ENCODE measurements at regions not wholly inside any gene's neighbourhood (a gene's known extent, or its start where the extent isn't known, plus 50 kb on each side); places are given as distances from the start of the nearest gene placed in this dataset.
"Not testable (repeated sequence)": the region's sequence is repeated elsewhere in the genome, so short reads cannot be mapped to it uniquely, and the experiment has no call there.

DNA sequence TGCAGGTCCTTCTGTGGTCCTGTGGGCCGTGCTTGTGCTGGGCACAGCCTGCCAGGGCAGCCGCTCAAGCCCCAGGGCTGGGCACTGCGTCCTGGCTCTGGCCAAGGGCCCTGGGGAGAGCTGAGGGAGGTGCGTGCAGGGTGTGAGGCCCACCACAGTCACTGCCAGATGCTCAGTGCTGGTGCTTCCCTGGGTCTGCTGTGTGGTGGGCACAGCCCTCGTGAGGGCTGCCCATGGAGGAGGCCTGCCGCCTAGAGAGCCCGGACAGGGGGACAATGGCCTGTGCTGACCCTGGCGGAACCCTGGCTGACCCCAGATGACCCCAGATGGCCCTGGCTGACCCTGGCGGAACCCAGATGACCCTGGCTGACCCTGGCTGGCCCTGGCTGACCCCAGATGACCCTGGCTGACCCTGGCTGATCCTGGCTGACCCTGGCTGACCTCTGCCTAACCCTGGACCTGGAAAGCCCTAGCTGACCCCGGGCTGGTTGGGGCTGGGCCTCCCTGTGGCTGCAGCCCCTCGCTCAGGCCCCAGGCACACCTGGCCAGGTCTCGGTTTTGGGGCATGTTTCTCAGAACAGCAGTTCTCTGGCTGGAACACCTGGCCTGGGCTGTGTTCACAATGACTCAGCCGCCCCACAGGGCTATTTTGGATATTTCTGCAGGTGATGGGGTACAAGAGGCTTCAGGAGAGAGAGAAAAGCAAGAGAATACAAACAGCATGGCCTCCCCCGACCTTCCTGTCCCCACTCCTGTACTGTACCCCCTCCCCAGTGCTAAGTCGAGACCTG is 55.4 kb downstream of the TMEM121 start:
- DNase-seq: no peak

DNA sequence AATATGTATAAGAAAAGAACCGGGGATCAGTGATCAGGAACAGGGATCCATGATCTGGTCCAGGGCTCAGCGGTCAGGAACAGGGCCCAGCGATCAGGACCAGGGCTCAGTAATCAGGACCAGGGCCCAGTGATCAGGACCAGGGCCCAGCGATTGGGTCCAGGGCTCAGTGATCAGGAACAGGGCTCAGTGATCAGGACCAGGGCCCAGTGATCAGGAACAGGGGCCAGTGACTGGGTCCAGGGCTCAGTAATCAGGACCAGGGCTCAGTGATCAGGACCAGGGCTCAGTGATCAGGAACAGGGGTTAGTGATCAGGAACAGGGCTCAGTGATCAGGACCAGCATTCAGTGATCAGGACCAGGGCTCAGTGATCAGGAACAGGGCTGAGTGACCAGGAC is 56.3 kb downstream of the TMEM121 start:
- DNase-seq: no peak

DNA sequence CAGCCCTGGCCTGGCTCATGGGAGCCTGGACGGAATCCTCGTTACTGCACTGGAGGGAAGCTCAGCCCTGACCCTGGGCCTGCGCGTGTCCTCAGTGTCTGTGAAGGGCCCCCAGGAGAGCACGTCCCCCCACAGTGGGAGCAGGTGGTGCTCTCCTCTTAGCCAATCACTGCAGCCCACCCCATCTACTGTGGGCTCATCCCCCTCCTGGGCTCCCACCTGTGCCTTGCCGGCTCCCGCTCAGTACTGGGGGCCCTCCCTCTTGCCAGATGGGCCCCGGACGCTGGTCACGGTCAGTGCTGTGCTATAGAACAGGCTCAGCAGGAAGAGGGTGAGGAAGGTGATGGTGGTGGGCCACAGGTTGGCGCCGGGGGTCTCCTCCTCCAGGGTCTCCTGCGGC is 57.5 kb downstream of the TMEM121 start:
- not testable (repeated sequence) for DNase-seq

DNA sequence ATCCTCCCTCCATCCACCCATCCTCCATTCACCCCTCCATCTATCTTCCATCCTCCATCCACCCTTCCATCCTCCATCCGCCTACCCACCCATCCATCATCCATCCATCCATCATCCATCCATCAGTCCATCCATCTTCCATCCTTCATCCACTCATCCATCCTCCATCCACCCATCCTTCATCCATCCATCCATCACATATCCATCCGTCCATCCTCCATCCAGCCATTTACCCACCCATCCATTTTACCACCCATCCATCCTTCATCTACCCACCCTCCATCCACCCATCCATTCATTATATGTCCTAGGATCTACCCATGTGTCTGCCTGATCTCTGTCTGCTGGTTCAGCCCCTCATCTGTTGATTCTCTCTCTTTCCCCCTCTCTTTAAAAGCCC is 58.9 kb downstream of the TMEM121 start:
- DNase-seq: not testable (repeated sequence)

DNA sequence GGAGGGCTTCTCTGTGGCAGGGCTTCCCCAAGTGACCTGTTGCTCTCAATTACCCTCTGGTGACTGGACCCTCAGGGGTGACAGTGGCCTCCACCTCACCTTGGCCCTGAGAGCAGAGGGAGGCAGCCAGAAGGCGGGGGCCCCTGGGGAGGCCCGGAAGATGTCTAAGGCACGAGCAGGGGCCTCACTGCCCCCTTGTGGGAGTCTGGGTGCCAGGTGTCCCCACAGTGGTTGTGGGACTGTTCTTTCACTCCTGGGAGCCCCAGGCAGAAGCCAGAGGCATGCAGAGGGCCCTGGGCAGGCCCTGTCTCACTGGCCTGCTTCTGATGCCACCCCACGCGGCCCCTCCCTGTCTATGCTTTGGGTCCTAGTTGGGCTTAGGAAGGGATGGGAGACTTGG is 59.3 kb downstream of the TMEM121 start:
- not testable (repeated sequence) for DNase-seq

DNA sequence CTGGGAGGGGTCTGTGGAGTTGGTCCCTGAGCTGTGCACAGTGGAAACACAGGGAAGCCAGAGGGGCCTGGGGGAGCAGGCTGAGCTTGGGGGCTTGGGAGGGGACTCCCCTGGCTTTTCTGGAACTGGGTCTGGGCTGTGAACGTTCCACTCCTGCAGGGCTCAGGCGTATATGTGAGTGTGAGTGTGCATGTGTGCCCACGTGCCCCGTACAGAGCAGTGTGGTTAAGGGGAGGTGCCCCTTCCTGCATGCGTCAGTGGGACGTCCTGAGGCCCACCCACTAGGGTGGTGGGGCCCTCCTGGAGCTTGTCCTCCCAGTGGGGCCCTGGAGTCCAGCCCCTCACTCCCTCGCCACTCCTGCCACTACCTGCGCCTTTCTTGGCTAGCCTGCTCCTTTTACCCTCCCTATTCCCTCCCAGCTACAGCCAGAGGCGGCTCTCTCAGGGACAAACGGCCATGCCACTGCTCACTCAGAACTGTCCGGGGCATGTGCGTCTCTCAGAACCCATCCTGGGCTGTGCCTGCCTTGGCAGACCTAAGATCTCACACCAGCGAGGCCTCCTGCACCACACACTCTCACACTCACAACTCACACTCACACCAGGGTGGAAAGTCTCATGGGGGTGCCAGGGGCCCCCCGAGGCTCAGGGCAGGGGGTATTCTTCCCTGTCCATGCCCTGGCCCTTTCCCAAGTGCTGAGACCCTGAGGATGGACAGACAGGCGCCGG is 59.9 kb downstream of the TMEM121 start:
- not testable (repeated sequence) for DNase-seq

DNA sequence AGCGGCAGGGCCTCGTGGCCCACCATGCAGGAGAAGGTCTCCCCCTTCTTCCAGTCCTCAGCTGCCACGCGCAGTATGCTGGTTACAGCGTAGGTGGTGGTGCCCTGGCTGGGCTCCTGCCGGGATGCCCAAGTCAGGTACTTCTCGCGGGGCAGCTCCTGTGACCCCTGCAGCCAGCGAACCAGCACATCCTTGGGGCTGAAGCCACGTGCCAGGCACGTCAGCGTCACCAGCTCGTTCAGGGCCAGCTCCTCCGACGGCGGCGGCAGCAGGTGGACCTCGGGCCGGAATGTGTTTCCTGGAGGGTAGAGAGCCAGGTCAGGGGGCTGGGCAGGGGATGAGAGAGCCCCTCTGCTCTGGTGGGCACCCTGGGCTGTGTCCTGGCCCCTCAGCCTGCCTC is 60.7 kb downstream of the TMEM121 start:
- not testable (repeated sequence) for DNase-seq

DNA sequence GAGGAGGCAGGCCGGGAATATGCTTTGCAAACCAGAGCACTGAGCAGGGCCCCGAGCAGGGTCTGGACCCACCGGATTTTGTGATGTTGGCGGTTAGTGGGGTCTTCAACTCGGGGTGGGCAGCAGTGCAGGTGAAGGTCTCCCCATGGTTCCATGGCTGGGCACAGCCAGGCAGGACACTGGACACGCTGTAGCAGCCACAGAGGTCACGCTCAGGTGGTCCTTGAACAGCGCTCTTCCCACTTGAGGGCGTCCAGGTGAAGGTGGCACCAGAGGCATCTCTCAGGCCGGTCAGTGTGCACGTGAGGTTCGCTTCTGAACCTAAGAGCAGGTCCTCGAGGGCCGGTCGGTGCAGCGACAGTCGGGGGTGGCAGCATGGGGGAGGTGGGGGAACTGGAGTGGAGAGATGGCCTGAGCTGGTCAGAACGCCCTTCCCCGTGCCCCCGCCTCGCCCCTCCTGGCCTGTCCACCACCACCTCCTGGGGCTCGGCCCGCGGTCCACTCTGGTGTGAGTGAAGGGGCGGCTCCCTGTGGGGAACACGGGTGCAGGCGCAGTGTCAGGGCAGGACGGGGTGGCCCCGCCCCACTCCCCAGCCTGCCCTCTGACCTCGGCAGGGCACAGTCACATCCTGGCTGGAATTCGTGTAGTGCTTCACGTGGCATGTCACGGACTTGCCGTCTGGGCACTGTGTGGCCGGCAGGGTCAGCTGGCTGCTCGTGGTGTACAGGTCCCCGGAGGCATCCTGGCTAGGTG is 61.3 kb downstream of the TMEM121 start:
- not testable (repeated sequence) for DNase-seq

DNA sequence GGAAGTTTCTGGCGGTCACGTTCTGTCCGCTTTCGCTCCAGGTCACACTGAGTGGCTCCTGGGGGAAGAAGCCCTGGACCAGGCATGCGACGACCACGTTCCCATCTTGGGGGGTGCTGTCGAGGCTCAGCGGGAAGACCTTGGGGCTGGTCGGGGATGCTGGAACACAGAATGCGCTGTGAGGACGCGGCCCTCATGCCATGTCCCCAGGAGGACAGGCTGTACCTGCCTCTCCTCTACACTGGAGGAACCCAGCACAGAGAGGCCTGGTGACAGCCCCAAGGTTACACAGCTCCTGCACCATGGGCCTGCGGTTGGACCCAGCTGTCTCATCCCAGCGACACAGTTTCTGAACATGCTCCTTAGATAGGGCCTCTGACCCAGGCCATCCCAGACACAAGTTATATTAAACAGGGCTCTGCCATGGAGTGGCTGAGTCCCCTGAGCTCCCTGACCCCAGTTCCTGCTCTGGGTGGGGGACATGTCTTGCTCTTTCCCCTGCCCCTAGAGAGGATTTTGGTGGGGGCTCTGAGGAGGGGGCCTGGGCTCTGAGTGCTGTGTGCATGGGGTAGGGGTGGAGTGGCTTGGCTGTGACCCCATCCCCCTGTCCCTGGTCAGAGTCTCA is 62.0 kb downstream of the TMEM121 start:
- DNase-seq: no peak

DNA sequence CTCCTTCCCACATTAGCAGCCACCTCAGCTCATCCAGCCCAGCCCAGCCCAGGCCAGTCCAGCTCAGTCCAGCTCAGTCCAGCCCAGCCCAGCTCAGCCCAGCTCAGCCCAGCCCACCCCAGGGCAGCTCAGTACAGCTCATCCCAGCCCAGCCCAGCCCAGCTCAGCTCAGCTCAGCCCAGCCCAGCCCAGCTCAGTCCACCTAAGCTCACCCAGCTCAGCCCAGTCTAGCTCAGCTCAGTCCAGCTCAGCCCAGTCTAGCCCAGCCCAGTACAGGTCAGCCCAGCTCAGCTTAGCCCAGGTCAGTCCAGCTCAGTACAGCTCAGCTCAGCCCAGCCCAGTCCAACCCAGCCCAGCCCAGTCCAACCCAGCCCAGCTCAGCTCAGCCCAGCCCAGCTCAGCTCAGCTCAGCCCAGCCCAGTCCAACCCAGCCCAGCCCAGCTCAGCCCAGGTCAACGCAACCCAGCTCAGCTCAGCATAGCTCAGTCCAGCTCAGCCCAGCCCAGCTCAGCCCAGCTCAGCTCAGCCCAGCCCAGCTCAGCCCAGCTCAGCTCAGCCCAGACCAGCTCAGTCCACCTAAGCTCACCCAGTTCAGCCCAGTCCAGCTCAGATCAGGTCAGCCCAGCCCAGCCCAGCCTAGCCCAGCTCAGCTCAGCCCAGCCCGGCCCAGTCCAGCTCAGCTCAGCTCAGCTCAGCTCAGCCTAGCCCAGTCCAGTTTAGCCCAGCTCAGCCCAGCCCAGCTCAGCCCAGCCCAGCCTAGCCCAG is 63.0 kb downstream of the TMEM121 start:
- no peak for DNase-seq

DNA sequence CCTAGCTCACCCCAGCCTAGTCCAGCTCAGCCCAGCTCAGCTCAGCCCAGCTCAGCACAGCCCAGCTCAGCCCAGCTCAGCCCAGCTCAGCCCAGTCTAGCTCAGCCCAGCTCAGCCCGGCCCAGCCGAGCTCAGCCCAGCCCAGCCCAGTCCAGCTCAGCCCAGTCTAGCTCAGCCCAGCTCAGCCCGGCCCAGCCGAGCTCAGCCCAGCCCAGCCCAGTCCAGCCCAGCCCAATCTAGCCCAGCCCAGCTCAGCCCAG is 63.5 kb downstream of the TMEM121 start:
- not testable (repeated sequence) for DNase-seq

DNA sequence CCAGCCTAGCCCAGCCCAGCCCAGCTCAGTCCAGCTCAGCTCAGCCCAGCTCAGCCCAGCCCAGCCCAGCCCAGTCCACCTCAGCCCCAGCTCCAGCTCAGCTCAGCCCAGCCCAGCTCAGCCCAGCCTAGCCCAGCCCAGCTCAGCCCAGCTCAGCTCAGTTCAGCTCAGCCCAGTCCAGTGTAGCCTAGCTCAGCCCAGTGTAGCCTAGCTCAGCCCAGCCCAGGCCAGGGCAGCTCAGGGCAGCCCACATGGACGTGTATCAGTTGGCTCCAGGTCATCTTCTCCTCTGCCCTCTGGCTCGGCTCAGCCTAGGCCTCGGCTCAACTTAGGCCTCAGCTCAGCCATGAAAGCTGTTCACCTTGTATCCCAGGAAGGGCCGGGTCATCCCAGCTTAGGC is 64.7 kb downstream of the TMEM121 start:
- no peak for DNase-seq

DNA sequence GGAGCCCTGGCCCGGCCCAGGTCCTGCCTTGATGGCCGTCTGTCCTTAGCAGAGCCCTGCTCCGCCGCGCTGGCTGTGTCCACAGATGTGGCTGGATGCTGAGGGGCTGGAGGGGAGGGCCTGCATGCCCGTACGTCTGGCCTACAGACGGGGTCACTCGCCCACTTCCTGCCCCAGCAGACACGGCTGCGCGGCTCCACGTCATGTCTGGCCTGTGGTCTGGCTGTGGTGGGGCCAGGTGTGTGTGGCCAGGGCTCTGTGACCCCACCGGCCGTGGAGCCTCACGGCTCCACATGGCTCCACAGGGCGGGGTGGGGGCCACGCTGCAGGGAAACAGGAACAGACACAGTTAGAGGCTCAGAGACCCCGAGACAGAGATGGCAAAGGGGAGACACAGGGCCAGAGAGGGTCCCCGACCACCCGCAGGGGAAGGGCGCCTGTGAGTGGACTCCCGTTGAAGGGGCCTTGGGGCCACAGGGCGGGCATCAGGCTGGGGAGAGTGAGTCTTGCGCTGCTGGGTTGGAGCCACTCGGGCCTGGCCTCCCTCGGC is 65.5 kb downstream of the TMEM121 start:
- DNase-seq: not testable (repeated sequence)

DNA sequence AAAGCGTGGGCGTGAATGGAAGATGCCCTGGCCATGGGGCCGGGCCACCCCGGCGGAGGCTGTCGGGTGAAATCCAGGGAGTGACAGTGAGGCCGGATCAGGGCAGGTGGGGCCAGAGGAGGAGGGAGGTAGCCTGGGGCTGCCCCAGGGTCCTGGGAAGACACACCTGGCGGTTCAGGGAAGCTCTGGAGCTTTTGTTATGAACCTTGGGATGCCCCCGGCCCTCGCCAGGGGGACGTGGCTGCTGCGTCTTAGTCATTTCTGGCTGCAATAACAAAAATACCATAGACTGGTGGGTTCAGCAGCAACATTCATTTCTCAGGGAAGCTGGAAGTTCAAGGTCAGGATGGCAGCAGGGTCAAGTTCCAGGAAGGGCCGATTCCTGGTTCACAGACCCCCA is 66.3 kb downstream of the TMEM121 start:
- DNase-seq: not testable (repeated sequence)

DNA sequence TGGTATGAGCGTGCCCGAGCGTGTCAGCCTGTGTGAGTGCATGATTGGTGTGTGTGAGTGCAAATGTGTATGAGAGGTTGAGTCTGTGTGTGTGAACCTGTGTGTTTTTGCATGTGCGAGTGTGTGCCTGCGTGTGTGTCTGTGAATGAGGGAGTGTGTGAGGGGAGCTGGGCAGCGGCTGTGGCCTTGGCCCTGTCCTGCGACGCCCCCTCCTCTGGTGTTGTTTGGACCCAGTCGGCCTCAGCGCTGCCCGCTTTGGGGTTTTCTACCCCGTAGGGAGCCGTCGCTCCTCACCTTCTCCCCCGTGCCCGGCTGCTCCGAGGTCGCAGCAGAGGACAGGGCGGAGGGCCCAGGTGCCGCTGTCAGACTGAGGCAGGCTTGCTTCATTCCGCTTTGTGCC is 69.0 kb downstream of the TMEM121 start:
- DNase-seq: not testable (repeated sequence)

DNA sequence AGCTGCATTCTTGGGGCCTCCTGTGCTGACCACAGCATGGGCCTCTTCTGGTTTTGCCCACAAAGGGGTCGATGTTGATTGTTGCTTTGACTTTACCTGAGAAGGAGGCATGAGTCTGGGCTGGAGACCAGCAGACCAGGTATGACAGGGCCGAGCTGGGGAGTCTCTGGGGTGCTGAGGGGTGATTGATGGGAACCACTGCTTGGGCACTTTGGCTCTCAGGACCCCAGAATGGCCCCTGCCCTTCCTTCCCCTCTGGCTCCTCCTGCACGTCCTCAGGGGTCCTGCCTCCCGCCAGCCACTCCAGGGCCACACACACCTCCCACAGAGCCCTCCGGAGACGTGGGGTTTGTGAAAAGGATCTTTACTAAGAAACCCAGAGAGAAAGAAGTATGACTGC is 70.0 kb downstream of the TMEM121 start:
- not testable (repeated sequence) for DNase-seq

DNA sequence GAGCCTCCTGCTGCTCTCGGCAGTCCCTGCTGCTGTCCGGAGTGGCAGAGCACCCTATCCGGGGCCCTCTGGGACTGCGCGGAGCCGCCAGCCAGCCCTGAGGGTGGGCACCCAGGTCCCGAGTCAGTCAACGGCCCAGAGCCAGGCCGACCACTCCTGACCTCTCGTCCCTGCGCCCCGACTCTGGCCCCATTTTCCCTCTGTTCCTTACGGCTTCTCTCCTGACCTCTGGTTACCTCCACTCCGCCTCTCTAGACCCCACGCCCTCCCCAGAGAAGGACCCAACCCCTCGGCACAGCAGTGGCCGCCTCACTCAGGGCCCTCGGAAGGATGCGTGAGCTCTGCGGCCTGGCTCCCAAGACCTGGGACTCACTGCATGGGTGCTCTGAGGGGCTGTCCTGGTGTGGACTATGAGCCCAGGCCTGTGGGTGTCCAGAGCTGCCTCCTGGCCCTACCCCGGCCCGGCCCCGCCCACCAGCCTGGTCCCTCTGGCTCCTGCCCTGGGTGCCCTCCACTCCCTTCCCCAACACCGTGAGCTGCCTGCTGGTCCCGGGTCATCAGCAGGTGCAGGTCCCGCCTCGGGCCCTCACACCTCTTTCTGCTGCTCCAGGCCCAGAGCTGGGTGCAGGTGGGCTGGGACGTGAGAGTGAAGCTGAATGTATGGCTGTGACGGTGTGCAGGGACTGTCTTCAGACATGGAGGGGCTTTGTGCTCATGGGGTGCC is 71.8 kb downstream of the TMEM121 start:
- not testable (repeated sequence) for DNase-seq

DNA sequence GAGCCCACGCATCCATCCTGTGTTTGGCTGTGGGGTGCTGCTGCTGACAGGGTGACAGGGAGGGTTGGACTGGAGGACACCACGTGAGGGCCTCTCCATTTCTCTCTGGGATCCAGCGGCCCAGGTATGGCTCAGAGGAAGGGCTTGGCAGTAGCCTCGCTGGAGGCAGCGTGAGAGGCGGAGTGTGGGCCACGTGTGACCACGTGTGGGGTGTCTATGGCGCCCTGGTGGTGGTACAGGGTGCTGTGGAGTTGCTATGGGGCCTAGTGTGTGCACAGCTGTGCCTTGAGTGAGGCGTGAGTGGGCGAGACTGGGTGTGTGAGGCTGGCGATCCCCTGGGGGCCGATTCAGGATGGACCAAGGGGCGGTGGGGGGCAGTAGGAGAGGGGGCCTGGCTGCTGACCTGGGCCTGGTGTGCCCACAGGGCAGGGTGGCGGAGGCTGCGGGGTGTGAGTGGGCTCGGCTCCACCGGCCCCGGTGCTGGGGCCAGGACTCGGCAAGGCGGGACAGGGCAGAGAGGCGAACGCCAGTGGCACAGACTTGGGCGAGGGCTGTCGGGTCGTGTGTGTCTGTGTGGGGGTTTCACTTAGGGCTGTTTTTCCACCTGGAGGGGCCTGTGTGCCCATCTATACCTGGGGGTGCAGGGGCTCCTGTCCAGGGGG is 72.7 kb downstream of the TMEM121 start:
- DNase-seq: not testable (repeated sequence)

DNA sequence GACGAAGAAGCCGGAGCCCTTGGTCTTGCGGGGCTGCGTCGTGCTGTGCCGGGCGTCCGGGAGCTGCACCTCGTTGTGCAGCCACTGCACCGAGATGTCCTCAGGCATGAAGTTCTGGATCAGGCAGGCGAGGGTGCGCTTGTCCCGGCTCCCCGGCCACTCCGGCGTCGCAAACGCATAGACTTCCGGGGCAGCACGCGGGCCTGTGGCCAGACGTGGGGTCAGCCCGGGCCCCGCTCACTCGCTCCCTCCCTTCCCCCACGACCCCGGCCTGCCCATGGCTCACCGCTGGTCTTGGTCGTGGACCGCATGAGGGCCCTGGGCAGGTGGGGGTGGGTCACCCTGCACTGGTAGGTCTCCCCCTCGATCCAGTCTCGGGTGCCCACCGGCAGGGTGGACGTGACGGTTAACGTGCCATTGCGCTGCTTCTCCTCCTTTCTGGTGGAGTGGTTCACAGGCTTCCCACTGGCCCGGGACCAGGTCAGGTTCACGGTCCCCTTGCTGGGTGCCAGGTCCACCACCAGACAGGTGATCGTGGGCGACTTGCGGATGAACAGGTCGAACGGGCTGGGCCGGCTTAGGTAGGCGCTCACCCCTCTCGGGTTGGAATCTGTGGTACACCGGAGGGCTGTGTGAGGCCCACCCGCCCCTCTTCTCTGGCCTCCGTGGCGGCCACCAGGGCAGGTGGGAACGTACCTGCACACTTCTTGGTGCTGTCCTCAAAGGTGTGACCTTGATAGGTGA is 74.0 kb downstream of the TMEM121 start:
- not testable (repeated sequence) for DNase-seq

DNA sequence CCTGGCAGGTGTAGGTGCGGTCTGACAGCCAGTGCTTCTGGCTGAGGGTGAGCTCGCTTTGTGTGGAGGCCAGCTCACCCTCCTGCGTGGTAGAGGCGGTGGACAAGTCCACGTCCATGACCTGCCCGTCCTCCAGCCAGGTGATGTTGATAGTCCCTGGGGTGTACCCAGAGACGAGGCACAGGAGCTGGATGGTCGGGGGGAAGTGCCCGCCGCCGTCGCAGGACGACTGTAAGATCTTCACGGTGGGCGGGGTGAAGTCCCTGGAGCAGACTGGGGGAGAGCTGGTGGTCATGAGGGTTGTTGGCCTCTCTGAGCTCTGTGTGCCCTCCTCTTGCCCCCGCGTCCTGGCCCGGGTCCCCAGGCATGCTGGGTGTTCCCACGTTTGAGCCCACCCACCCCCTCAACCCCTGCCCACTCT is 74.6 kb downstream of the TMEM121 start:
- no peak for DNase-seq
